ENCODE measurements at regions not wholly inside any gene's neighbourhood (a gene's known extent, or its start where the extent isn't known, plus 50 kb on each side); places are given as distances from the start of the nearest gene placed in this dataset.
"Not testable (repeated sequence)": the region's sequence is repeated elsewhere in the genome, so short reads cannot be mapped to it uniquely, and the experiment has no call there.

DNA sequence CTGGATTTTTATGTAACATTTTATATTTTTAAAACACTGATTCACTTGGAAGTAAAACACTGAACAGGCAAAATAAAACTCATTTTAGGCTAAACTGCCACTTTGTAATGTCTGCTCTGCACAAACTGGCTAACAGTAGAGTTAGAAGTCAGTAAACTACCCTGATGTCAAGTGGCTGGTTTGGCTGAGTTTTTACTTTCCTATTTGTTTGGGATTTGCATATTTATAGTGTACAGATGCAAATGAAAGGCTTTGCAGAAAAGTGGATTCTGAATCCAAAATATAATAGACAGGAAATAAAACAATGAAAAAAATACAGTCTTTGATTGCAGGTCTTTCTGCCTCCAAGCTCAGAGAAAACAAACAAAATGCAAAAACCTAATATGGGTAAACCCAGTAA lies 213.1 kb downstream of the CDH26 start:
- DNase-seq (ENCODE audit: low spot score): no peak

DNA sequence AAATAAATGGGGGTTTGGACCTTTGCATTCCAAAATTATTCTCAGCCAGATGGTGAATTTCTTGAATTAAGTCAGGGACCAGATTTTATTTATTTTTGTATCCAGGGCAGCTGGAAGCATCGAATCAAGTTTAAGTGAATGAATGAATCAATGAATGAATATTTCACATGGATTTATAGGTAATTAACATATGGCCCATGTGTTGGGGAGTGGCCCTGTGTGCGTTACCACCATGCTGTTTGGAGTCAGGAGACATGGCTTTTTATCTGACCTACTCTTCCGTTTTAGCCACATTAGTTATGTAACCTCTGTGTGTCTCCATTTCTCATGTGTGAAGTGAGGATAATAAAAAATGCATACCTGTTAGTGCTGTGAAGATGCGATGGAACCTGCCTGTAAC lies 213.5 kb downstream of the CDH26 start:
- DNase-seq (ENCODE audit: low spot score): no peak

DNA sequence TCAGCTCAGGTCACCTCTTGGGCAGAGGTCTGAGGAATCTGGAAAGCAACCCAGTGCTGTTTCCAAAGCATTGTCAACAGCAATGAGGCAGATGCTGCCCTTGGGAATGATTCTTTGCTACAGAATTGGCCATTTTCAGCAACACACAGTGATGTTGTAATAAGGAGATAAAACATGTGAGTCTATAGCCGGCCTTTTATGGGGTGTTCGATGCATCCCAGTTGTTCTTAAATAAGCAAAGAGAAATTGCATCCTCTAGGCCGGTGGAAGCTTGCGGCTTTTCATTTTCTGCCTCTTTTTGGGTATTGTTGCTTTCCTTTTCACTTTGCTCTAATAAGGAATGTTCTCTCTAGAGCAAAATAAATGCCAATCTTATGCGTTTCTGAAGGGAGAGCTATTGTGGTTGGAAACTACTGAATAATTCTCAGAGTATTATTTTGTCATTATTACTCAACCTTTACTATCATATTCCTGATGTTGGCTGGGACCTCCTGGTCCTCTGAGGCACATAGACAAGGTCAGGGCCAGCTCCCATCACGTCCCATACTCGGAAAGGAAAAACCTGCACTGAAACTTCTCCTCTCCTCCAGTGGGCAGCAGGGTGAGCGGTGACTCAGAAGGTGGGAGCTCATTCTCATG lies 214.2 kb downstream of the CDH26 start:
- no peak for DNase-seq (ENCODE audit: low spot score)

DNA sequence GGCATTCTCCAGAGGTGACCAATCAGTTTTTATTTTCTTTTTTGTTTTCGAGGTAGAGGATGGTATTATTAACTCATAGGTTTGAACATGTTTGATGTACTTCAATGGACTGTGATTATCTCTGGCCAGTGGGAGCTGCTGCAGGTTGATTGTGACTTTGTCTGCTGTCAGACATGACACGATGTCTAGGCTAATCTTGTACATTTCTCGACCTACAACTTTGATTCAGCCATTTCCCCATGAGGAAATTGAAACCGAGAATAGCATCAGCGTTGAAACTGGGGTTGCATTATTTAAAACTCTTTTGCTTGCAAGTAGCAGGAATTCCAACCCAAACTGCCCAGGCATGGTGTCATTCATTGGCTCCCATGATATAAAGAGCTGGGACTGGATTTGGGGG lies 218.9 kb downstream of the CDH26 start:
- no peak for DNase-seq (ENCODE audit: low spot score)

DNA sequence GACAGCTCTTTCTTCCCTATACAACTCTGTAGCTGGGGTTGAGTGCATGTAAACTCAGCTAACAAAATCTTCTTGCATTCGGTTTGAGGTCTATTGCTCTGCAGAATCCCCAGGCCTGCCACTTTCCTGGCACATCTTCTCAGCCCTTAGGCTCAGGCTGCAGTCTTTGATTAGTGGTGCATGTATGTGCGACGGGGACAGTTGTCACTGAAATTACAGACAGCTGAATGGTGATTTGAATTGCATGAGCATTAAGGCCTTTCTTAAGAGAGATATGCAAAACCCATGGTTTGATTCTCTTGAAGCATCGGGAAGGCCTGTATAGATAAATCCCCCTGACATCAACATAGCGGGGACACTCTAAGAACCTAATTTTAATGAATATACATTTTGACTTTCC lies 222.8 kb downstream of the CDH26 start:
- no peak for DNase-seq (ENCODE audit: low spot score)

DNA sequence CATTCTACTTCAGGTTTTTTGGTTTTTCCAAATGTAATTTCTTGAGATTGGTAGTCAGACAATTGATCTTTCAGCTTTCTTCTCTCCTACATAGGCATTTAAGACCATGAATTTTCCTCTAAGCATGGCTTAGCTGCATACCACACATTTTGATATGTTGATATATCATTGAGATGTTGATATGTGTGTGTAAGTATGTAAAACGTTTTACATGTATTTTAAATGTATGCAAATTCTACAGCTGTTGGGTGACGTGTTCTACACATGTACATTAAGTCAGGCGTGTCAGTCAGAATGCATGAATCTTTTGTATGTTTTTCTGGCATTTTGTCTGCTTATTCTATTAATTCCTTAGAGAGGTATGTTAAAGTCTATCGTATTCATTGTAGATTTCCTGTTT lies 228.2 kb downstream of the CDH26 start:
- DNase-seq (ENCODE audit: low spot score): no peak

DNA sequence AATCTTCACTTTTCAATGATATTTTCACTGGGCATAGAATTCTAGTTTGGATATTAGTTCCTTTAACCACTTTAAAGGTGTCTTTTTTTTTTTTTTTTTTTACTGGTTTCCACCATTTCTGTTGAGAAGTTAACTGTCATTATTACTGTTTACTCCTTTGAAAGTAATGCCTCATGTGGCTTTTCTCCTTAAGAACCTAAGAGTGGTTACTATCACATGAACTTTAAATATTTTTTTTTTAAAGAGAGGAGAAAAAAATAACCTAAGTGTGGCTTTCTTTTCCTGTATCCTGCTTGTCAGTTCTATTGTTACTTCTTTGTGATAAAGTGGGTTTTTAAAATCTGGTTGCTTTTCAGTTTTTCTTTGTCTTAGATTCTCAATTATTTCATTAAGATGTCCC lies 229.5 kb downstream of the CDH26 start:
- DNase-seq (ENCODE audit: low spot score): no peak

DNA sequence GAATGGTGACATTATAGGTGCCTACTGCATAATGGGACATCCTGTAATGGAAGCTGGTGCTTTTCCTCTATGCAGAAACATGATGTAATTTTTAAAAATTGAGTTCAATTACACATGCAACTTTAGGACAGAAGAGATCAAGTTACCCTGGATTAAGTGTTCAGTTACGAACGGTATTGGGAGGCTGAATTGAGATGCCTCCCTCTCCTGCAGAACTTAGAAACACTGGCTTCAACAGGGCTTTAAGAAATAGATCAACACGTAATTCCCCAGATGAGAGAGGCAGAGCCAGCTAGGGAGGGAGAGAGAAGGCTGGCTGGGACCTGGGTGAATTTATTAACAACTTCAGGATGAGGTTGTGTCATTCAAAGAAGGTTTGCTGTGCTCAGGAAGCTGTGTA lies 232.8 kb downstream of the CDH26 start:
- no peak for DNase-seq (ENCODE audit: low spot score)

DNA sequence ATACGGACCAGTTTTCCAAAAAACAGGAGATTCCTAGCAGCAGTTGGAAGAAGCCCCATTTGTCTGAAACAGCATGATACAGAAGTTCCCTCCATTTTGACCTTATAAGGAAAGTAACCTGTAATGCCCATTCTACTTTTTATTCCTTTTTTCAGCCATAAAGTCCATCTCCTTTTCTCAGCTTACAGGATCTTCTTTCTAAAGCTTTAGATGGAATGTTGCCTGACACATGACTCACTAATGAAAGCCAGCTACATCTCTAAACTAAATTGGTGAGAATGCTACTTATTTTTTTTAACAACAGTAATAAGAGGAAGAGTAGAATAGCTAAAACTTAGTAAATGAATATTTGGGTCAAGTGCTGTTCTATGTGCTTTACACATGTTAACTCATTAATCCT lies 234.1 kb downstream of the CDH26 start:
- DNase-seq (ENCODE audit: low spot score): no peak

DNA sequence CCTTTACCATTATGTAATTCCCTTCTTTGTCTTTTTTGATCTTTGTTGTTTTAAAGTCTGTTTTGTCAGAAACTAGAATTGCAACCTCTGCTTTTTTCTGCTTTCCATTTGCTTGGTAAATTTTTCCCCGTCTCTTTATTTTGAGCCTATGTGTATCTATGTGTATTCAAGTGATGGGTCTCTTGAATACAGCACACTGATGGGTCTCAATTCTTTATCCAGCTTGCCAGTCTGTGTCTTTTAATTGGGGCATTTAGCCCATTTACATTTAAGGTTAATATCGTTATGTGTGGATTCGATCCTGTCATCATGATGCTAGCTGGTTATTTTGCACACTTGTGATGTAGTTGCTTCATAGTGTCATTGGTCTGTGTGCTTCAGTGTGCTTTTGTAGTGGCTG lies 240.9 kb downstream of the CDH26 start:
- DNase-seq (ENCODE audit: low spot score): not testable (repeated sequence)

DNA sequence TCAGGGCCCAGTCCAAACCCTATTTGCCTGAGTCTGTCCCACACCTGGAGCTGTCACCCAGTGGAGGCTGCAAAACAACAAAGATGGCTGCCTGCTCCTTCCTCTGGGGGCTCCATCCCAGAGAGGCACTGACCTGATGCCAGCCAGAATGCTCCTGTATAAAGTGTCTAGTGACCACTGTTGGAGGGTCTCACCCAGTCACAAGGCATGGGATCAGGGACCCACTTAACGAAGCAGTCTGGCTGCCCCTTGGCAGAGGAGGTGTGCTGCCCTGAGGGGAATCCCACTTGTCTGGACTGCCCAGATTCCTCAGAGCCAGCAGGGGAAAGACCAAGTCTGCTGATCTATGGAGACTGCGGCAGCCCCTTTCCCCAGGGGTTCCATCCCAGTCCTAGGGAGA lies 241.6 kb downstream of the CDH26 start:
- no peak for DNase-seq (ENCODE audit: low spot score)

DNA sequence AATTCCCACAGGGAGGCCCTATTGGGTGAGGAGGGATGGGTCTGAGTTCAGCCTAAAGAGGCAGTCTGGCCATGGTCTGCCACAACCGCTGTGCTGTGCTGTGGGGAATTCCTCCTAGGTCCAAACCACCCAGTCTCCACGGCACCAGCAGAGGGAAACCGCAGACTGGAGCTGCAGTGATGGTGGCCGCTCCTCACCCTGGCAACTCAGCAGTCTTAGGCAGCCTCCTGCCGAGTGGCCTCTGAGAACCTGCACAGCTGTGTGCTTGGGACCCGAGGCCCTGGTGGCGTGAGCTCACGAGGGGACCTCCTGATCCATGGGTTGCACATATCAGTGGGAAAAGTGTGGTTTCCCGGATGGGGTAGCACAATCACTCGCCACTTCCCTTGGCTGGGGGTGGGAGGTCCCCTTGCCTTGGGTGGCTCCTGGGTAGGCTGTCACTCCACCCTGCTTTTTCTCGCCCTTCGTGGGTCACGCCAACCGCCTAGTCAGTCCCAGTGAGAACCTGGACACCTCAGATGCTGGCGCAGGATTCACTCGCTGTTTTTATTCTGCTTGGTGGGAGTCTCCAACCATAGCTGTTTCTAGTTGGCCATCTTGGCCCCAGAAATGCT lies 242.2 kb downstream of the CDH26 start:
- no peak for DNase-seq (ENCODE audit: low spot score)

DNA sequence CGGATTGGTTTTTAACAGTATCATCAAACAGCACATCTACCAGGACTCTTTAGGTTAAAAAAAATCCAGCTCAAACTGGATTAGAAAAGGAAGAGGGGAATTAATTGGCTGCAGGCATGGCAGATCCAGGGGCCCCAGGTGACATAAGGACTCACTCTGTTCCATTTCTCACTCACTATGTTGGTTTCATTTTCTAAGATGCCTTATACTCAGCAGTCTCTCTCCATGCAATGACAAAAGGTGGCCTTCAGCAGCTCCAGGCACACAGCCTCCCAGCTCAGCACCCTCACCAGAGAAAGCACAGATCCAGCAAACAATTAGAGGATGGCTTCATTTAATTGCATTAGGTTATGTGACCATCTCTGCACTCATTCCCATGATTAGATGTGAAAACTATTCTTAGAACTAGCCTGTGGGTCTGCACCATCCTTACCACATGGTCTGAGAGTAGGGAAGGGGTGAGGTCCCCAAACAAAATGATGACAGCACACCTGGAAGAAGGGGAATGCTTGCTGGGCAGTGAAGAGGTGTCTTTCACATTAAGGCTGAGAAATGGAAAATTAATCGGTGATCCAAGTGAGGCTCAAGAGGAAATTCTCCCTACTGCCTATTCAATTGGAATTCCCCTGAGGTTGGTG lies 243.1 kb downstream of the CDH26 start:
- DNase-seq (ENCODE audit: low spot score): no peak

DNA sequence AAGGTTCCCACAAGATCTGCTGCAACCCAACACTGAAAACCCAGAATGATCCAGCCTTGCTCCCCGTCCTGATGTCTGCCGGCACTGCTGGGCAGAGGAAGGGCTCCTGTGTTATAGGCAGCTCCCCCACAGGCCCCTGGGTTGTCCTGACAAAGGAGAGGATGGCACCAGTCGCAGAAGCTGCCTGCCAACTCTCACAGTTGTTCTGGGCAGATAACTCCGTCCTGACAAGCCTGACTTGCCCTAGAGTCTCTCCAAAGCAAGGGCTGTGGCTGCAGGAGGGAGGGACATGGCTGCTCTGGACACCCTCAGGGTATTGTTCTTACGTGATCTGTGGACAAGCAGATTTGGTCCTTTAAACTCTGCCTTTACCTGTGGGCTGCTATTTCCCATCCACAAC lies 243.8 kb downstream of the CDH26 start:
- DNase-seq (ENCODE audit: low spot score): no peak

DNA sequence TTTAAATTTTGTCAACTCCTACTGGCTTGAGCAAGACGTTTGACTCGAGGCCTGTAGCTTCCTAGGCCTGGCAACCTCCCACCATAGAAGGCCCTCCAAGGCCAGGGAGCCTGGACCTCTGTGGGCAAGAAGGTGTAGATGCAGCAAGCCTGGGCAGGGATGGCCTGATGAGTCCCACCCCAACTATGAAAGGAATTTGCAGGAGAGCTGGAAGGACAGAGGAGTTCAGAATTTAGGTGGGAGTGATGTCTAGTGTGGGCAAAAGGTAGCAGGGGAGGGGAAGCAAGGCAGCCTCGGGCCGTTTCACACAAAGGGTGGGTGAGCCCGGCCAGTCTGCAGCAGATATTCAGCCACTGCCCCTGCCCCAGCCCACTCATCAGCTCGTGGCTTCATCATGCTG lies 245.2 kb downstream of the CDH26 start:
- no peak for DNase-seq (ENCODE audit: low spot score)

DNA sequence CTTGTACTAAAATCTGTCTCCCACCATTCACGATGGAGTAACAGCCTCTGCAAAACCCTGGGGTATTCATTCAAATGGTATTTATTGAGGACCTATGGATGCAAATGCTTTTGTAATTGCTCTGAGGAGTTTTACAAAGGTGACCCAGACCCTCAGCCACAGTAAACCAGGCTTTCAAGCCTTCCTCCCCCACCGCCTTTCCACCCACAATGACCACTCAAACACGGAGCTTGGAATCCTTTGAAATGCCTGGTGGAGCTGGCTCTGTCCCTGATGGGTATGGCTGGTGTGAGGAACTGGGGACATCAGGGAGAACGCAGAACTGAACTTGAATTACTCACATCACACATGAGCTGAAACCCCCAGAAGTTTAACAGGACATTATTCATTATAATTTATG lies 246.4 kb downstream of the CDH26 start:
- no peak for DNase-seq (ENCODE audit: low spot score)

DNA sequence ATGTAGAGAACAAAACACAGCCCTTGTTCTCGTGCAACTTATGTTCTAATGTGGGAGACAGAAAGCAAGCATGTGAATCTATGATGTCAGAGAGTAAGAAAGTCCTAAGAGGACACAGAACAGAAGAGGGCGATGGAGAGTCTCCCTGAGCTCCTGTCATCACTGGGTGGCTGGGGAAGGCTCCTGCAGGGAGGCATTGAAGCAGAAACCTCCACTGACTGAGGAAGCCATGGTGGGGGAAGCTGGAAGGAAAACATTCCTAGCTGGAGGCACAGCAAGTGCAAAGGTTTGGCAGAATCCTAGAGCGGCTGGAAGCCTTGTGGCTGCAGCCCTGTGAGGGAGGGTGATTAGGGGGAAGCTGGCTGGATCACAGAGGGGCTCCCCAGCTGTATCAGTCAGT lies 248.0 kb downstream of the CDH26 start:
- peak; percentile 48 for DNase-seq (ENCODE audit: low spot score)

DNA sequence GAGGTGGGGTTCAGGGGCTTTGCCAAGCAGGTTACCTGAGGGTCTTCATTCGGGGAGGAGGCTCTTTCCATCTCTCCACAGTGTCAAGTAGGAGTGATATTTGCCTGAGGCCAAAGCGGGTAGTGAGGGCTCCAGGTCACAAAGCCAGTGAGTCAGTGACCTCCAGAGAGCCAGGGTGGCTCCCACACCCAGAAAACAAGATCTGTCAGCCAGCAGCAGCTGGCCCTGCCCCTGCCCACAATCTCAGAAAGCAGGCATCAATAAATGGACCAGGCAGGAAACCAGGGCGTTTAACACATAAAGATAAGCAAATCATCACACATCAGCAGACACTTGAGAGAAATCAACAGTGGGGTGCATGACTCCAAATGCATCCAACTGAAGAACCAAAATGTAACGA lies 250.8 kb downstream of the CDH26 start:
- no peak for DNase-seq (ENCODE audit: low spot score)

DNA sequence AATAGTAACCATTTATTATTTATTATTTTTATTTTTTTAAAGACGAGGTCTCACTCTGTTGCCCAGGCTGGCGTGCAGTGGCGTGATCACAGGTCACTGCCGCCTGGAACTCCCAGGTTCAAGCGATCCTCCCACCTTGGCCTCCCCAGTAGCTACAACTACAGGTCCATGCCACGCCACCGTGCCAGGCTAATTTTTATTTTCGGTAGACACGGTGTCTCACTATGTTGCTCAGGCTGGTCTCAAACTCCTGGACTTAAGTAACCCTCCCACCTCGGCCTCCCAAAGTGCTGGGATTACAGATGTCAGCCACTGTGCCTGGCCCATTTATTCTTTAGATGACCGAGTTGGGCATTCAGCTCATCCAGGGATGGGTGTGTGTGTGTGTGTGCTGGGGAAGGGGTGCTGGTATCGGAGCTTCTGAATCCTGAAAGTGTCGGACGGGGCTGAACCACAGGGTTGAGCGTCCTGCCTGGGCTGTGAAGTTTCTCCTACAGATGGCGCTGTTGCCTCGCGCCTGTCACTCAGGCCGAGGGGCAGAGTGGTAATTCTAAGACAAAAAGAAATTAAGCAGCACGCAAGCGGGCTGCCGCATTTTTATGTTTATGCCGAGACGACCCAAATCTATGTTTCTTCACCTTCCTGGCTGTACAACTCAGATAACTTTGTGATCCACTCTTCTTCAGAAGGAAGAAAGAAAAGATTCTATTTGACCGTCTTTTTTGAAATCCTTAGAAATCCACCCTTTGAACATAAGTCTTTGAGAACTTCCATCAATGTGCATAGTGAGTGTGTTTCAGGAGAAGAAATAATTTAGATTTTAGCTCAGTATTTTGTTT lies 252.8 kb downstream of the CDH26 start:
- DNase-seq (ENCODE audit: low spot score): peak; percentile 59

DNA sequence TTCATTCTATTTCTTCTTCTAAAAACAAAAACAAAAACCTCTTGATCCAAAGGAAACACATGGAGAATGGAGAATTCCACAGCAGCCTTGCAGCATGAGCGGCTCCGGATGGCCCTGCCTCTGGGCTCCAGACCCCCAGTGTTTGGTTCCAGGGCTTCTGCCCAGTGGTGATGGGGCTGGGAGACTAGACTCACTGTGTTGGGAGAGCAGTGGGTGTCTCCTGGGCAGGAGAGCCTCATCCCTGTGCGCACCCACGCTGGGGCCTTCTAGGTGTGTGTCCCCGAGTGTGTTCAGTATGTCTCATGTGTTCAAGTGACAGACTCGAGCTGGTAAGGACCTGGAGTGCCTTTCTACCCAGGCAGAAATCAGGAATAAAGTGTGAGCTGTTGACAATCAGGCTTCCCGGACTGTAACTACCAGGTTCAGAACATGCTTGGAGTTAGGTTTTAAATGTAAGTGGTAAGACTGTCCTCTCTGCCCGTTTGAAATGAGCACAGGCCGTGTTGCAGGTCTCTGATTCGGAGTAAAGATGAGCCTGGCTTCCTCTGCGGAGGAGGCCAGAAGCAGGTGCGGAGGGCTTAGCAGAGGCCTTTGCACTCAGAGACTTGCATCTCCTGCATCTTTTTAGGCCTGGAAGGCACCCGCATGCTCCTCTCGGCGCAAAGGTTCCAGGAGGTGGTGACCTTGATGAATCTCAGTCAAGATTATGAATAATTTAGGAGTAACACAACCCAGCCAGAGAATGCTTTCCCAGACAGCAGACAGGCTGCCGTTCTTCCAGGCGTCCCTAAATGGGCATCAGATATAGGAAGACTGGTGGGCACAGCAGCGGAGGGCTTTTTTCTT lies 253.6 kb downstream of the CDH26 start:
- DNase-seq (ENCODE audit: low spot score): no peak

DNA sequence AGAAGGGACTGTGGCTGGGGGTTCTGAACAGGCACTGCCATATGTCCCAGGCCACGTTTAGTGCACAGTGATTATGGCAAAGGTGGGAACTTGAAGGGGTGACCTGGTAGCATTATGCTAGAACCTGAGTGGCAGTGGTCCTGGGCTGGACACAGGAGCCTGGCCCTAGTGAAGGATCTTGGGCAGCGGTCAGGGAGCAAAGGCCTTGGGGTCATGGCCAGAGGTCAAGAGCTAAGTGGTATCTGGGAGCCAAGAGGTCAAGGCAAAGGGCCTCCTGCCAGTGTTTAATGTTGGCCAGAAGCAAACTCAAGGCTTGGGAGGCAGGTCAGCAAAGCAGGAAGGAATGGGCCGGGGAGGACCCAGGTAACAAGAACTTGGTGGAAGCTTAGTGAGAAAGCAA lies 254.5 kb downstream of the CDH26 start:
- no peak for DNase-seq (ENCODE audit: low spot score)

Data from AG08395 (cell line).